ENCODE measurements at regions not wholly inside any gene's neighbourhood (a gene's known extent, or its start where the extent isn't known, plus 50 kb on each side); places are given as distances from the start of the nearest gene placed in this dataset.

DNA sequence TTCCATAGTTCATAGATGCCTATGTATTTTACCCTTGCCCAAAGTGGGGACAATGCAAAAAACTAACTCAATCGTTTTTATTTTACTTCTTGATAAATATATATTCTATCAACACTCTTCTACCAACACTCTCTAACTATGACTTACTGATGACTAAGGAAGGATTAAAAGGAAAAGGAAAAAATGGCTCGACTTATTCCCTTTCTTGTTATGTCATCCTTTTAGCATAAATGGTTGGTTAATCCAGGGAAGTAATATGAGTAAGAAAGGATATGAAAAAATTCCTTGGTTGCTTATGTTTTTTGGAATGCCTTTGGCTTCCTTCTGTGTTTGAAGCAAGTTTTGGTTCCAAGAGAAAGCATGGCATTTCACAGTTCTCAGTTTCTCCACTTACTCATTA, 1087.1 kb downstream of the C4orf33 start:
- TF ChIP-seq OSR1 (CRISPR knock-in tag; IDR thresholded peaks at IDR 0.05) (no peak), ISL1 (CRISPR knock-in tag; IDR thresholded peaks at IDR 0.05) (no peak)
